Daoy (cell line): ENCODE measurements at regions not wholly inside any gene's neighbourhood (a gene's known extent, or its start where the extent isn't known, plus 50 kb on each side); places are given as distances from the start of the nearest gene placed in this dataset.
"Not testable (repeated sequence)": the region's sequence is repeated elsewhere in the genome, so short reads cannot be mapped to it uniquely, and the experiment has no call there.

Source experiments
- DNase-seq: peaks from one replicate; pipeline ENCODE4 v3.0.0-alpha.2; 2015; ENCODE audit warnings: low read depth

DNA sequence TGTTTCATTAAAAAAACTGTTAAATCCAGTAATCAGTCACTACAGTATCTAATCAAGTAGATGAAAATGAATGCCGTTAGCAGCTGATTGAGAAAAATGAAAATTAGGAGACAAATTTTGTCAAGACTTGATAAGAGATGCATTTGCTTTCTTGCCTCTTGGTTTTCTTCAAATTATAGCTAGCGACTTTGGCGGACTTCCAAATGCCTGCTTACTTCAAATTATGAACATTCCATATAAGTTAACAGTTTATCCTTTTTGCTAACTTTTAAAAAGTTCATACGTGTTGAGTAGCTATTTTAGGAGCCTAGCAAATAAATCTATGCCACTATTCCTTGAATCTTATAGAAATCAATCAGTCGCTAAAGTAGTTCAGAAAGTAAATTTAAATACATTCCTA is 58.8 kb downstream of the PPP4R3C start:
- DNase-seq, result no peak

DNA sequence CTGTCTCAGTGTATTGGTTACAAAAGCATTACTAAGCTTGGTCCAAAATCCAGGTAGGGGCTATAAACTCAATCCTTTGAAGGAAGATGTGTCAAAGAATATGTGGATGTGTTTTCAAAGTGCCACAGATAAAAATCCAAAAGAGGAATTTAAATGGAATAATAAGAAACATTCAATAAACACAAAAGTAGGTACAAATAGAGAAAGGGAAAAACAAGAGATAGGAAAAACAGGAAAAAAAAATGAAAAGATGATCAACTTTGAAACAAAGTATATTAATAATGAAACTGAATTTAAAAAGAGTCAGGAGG is 64.0 kb downstream of the PPP4R3C start:
- no peak for DNase-seq

DNA sequence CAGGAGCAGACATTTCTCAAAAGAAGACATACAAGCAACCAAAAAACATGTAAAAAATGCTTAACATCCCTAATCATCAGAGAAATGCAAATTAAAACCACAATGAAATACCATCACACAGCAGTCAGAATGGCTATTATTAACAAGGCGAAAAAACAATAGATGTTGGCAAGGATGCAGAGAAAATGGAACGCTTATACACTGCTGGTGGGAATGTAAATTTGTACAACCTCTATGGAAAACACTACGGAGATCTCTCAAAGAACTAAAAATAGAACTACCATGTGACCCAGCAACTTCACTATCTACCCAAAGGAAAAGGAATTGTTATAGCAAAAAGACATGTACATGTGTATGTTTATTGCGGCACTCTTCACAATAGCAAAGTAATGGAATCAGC is 71.5 kb downstream of the PPP4R3C start:
- DNase-seq, result no peak

DNA sequence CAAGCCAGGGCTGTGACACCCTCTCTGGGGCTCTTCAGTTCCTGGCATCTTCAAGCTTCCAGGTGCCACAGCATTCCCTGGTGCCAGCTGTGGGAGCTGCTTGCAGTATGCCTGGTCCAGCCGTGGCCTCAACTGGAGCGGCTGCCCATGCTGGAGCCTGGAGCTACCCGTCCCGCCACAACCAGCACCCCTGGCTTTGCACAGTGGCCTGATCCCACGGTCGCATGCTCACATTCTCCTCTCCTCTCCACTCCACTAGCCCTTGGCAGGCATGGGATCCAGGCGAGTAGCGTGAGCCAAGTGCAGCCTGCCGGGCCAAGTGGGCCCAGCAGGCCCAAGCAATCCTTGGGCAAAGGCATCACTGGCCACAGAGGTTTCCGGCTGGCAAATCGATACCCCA is 81.7 kb downstream of the PPP4R3C start:
- DNase-seq, result no peak

DNA sequence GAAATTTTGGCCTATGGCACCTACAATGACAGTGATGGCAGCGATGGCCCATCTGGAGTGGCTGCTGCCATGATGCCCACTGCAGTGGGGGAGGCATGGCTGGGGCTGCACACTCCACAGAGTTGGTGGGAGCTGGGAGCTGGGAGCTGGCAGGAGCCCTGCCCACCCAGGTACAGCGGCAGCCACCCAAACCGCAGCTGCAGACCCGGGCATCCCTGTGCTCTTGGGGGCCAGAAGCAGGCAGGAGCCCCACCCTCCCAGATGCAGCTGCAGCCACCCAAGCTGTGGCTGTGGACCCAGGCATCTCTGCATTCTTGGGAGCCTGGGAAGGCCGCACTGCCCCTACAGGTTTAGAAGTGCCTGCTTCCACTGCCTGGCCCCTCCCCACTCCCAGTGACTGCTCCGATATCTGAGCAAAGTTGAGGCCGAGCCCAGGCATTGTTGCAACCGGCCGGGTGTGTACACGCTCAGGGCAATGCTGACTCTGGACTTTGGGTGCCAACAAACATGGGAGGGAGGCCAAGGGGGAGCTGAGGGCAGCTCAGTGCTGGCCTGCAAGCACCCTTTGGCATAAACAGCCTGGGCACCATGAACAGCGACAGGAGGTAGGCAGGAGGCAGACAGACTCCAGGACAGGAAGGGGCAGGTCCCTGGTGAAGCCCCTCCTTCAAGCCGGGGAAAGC is 82.8 kb downstream of the PPP4R3C start:
- DNase-seq, result no peak

DNA sequence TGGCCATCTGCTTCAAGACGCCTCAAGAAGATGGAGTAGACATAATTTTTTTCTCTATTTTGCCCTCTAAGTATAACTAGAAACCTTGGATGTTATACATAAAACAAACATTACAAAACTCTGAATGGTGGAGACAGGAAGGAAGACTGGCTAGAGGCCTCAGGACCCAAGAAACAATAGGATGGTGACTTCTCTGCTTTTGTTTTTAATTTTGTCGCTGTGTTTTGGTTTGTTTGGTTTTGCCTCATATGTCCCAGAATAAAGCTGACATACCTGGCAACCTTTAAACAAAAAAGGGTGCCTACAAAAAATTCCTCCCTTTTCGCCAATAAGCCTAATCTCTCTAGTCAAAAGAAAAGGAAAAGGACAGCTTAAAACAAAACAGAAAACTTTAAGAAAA is 109.1 kb downstream of the PPP4R3C start:
- DNase-seq, result no peak

DNA sequence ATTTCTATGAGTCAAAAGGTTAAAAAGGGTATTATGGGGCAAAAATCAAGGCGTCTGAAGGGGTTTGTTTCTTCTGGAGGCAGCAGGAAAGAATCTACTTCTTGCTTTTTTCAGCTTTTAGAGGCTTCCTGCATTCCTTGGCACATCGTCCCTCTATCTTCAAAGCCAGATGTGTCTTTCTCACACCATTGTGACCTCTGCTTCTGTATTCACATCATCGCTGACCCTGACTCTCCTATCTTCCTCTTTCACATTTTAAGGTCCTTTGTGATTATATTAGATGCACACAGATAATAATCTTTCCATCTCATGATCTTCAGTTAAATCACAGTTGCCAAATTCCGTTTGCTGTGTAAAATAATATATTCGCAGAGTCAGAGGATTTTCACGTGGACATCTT is 112.7 kb downstream of the PPP4R3C start:
- DNase-seq, result no peak

DNA sequence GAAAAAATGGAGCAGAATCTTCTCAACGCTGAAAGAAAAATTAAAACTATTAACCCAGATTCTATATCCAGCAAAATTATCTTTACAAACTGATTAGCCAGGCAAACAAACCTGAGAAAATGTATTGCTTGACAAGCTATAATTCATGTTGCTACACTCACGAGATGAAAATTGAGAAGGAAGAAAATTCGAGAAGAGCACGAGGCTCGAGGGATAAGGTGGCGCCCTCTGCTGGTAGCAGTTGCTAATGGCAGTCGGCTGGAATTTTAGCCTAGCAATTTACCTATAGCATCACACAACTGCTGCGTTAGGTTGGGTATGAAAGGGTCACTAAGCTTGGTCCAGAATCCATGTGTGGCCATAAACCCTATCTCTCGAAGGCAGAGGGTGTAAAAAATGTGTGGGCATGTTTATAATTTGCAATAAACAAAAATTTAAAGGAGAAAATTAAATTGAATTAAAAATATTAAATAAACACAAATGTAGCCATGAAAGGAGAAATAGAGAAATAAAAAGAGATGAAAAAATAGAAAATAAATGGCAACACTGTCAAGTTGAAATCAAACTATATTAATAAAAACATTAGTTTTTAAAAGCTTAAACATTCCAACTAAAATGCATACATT is 126.6 kb downstream of the PPP4R3C start:
- peak; percentile 3 for DNase-seq

DNA sequence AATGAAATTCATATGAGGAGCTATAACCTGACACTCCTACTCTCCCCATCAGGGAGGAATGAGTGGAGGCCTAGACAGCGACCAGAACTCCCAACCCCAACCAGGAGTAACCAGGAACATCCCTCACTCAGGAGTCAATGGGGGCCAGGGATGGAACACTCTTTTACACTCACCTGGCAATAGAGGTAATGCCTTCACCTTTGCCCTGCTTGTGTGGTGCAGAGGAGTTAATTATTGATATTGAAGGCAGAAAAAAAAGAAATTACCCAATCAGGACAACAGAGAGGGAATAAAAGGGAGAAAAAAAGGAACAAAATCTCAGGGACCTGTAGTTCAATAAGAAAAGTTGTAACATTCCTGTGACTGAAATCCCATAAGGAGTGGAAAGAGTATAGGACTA is 141.5 kb downstream of the PPP4R3C start:
- DNase-seq, result no peak

DNA sequence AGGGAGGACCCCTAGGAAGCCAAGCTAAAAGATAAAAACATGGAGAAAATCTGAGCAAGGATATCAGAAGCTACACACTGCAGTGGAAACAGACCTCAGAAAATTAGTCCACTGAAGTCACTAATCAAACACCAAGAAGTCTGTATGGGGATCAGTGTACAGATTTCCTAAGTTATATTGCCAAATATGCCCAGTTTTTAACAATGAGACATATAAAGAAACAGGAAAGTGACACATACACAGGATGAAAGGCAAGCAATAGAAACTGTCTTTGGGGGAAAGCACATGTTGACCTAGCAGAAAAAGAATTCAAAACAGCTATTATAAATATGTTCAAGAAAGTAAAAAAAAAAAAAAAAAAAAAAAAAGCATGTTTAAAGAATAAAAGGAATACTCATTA is 153.7 kb downstream of the PPP4R3C start:
- DNase-seq, result no peak

DNA sequence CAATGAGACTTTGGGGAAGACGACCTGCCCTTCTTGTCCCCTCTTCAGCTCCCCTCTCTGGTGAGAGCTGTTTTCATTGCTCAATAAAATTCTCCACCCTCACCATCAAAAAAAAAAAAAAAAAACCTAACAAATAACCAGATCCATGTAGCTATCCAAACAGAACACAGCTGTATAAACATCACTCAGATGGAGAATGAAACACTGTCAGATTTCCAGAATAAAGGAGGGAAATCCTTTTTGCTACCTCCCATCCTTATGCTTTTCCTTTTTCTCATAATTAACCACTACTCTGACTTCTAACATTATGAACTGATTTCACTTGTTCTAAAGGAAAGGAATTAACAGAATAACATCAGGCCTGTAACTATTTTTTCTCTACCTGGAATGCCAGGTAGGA is 155.6 kb downstream of the PPP4R3C start:
- no peak for DNase-seq

DNA sequence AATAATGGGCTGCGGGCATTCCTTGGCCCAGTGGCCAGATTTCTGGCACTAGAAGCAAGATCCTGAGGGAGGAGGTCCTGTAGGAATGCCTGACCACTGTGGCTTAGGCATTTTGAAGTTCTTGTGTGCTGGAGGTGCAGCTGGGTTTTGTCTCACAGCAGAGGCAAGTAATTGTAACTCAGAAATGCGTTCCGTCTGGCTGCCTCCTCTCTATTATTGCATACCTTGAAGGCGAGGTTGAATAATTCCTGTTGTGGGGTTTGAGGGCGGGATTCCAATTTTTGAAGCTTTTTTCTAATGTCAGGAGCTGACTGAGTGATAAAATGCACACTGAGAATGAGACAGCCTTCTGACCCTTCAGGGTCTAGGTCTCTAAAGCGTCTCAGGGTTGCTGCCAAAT is 170.6 kb downstream of the PPP4R3C start:
- DNase-seq, result not testable (repeated sequence)

DNA sequence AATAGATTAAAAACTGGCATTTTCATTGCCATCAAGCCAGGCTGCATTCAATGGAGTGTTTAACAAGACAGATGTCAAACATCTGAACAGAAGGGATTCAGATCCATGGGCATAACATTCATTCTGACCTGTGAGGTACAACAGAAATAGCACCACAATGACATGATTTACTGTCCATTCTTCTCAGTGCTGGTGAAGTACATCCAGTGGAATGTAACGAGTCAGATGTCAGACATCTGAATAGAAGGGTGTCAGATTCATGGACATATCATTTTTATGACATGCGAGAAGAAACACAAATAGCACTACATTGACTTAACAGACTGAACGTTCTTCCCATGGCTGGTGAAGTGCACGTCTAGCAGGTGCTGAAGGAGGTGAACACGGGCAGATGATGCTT is 186.4 kb downstream of the PPP4R3C start:
- no peak for DNase-seq

DNA sequence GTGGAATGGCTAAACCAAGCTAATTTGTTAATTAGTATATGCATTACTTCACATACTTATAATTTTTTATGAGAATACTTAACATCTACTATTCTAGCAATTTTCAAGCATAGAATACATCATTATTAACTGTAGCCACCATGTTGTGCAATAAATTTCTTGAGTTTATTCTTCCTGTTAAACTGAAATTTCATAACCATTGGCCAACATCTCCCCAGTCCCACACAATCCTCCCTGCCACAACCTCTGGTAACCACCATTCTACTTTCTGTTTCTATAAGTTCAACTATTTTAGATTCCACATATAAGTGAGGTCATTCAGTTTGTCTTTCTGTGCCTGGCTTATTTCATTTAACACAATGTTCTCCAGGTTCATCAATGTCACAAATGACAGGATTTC is 208.5 kb downstream of the PPP4R3C start:
- no peak for DNase-seq

DNA sequence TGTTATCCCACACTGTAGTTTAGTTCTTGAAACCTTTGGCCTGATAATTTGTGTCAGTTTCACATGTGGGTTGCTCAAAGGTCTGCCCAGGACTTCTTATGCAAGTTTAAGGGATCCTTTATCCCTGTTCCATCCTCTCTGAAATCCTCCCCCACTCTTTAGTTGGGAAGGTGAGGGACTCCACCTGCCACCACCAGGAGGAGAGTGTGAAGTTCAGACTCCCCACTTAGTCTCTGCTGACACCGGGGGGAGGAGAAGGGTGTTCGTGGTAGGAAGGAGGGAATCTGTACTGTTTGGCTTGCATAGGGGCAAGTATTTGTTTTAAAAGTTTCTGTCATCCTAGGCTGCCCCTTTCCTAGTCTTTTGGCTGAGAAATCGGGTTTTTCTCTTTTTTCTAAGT is 211.8 kb downstream of the PPP4R3C start:
- no peak for DNase-seq

DNA sequence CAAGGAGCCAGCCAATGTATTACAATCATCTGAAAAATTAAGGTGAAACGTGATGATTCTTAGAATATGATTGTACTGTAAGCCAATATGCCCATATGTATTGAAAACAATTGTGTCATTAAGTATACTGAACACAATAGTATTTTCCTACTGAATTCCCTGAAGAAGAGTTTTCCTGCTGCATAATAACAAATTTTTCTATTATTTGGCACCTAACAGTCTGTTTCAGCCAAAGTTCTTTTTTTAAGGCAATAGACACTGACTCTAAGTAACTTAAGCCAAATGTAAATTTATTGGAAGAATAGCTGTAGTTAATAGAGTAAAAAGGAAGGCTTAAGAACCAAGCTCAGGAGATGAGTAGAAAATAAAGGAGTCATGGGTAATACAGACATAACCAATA is 220.6 kb downstream of the PPP4R3C start:
- no peak for DNase-seq

DNA sequence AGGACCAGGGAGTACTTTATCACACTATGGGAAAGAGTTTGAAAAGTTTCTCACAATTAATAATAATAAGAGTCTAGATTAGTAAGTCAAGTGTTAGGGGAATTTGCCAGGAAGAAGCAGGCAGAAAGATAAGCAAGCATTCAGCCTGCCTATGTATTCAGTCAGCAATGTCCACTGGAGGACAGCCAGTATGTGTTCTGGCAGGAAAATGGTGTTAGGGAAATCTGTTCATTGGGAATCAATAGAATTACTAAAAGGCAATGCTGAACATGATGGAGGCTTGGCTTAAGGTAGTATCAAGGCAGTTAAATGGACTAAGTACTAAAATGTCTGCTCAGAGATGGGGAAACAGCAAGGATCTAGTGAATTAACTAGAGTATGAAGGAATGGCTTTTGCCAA is 221.2 kb downstream of the PPP4R3C start:
- no peak for DNase-seq

DNA sequence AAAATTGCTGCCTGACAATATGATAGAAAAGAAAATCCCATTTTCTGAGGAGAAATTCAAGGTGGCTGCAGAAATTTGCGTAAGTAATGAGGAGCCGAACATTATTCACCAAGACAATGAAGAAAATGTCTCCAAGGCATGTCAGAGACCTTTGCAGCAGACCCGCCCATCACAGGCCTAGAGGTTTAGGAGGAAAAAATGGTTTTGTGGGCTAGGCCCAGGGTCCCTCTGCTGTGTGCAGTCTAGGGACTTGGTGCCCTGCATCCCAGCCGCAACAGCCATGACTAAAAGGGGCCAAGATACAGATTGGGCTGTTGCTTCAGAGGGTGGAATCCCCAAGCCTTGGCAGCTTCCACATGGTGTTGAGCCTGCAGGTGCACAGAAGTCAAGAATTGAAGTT is 223.1 kb downstream of the PPP4R3C start:
- not testable (repeated sequence) for DNase-seq

DNA sequence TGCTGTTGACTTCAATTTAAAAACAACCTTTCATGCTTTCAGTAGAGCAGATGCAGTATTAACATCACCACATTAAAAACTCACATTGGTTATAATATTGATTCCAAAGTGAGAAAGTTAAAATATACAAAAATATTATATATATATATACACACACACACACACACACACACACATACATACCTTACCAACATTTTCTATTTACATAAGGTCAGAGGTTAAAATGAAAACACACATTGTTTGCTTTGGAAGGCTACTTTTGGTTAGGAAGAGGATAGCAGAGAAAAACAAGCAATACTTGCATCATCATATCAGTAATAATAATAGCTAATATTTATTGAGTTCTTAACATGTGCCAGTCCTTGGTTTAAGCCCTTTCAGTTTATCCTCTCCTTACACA is 226.5 kb downstream of the PPP4R3C start:
- no peak for DNase-seq

DNA sequence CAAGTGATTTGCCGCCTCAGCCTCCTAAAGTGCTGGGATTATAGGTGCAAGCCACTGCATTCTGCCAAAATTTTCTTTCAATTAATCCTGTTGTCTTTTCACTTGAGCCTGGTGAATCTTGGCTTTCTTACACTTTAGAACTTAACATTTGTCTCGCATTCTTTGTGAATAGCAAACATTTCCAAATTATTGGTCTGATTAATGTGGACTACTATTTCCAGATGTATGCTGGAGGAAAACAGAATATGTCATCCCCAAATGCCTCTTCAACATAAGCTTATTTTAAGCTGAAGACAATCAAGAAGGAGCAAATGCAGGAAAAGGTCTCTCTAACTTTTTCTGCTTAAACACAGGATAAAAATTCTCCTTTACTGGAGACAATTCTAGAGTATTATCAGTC is 233.4 kb downstream of the PPP4R3C start:
- no peak for DNase-seq

DNA sequence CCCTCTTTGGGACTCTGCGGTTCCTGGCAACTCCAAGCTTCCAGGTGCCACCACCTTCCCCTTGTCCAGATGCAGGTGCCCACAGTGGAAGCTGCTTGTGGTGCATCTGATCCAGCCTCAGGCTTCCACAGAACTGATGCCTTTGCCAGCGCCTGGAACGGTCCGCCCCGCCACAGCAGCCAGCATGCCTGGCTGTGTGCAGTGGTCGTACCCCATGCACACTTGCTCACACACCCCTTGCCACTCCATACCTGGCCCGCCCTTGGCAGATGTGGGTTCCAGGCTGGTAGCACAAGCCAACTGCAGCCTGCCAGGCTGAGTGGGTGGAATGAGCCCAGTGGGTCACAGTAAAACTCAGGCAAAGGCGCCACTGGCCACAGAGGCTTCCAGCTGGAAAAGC is 240.5 kb downstream of the PPP4R3C start:
- no peak for DNase-seq

DNA sequence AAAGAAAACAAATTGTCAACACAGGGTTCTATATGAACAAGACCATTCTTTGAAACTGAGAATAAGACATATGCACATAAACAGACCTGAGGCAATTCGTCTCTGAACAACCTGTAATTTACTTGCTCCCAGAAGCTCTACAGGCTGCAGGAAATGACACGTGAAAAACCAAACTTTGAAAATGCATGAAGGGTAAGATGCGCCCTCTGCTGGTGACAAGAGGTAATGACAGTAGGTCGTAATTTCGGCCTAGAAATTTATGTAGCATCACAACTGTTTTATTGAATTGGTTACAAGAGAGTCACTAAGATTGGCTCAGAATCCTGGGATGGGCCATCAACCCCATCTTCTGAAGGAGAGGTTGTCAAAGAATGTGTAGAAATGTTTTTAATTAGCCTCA is 276.5 kb downstream of the PPP4R3C start:
- peak; percentile 0 for DNase-seq

DNA sequence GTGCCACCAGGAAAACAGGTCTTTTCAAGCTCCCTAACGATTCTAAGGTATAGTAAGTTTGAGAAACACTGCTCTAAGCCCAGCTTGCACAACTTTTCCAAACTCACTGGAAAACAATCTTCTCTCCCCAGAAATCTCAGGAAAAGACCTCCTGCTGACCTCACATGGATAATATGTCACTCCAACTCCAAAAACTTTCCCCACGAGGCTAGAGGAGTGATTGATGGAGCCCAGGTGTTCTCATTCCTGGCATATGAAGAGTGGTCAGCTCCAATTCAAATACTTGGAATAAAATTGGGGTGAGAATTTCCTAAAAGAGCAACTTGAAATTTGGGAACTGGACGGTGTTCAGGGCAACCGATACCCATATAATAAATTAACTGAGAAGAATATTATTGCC is 299.9 kb downstream of the PPP4R3C start:
- no peak for DNase-seq

DNA sequence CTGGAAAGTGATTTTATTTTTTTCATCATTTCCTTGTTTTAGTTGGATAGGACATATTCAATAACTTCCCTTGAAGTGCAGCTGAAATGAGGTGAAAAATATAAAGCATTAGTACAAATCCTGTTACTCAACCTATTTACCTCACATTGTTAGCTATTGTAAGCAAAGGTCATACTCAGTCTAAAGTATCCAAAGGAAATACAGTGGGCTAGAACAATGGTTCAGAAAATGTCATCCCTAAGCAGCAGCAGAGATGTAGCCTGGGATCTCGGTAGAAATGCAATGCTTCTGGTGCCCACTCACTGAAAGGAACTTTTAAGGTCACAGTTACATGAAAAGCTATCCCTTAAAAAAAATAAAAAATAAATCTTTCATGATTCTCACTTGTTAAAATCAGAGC is 300.6 kb downstream of the PPP4R3C start:
- DNase-seq, result no peak
